C4-2B (cell line): ENCODE measurements at regions not wholly inside any gene's neighbourhood (a gene's known extent, or its start where the extent isn't known, plus 50 kb on each side); places are given as distances from the start of the nearest gene placed in this dataset.
A peak's percentile ranks its signal among the peaks of the same experiment; 100 is the strongest.

Experiments used
- H3K27ac ChIP-seq: fragments of 450-650 bp; 2 replicates; pipeline ENCODE4 v1.5.1; 2017
- ZFX ChIP-seq: fragments of 450-650 bp; IDR thresholded peaks from 2 replicates; pipeline ENCODE4 v1.6.1; 2017
- TF ChIP-seq, protein P1 (sequence below): fragments of 450-650 bp; conservative IDR thresholded peaks from 2 replicates; pipeline ENCODE4 v1.5.1; 2017; ENCODE audit warnings: mild to moderate bottlenecking

- TF ChIP-seq, protein P1, sequence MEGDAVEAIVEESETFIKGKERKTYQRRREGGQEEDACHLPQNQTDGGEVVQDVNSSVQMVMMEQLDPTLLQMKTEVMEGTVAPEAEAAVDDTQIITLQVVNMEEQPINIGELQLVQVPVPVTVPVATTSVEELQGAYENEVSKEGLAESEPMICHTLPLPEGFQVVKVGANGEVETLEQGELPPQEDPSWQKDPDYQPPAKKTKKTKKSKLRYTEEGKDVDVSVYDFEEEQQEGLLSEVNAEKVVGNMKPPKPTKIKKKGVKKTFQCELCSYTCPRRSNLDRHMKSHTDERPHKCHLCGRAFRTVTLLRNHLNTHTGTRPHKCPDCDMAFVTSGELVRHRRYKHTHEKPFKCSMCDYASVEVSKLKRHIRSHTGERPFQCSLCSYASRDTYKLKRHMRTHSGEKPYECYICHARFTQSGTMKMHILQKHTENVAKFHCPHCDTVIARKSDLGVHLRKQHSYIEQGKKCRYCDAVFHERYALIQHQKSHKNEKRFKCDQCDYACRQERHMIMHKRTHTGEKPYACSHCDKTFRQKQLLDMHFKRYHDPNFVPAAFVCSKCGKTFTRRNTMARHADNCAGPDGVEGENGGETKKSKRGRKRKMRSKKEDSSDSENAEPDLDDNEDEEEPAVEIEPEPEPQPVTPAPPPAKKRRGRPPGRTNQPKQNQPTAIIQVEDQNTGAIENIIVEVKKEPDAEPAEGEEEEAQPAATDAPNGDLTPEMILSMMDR = no peak
- TF ChIP-seq ZFX = no peak
- H3K27ac ChIP-seq = no peak overlapping the region
Measured at GRCh38 chr21:41589620-41590175, 81.7 kb upstream of the TMPRSS2 start.

DNA sequence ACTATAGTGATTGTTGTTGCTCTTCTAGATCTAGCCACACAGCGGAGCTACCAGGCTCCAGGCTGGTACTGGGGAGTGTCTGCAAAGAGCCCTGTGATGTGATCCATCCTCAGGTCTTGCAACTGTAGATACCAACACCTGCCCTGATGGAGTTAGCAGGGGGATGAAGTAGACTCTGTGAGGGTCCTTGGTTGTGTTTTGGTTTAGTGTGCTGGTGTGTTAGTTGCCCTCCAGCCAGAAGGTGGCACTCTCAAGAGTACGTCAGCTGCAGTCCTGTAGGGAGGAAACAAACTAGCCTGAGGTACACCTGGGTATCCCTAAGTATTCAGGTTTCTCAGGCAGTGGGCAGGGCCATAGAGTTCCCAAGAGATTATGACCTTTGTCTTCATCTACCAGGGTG lies 81.2 kb upstream of the TMPRSS2 start:
- TF ChIP-seq, protein P1 = no peak; the same call in 1 of the 2 replicates
- TF ChIP-seq ZFX = no peak
- no peak overlapping the region for H3K27ac ChIP-seq

GRCh38 chr21:41585199-41585994 lies 77.4 kb upstream of the TMPRSS2 start:
- peak overlapping the region; percentile 83 for H3K27ac ChIP-seq
- TF ChIP-seq ZFX = no peak
- TF ChIP-seq, protein P1 = no peak

DNA sequence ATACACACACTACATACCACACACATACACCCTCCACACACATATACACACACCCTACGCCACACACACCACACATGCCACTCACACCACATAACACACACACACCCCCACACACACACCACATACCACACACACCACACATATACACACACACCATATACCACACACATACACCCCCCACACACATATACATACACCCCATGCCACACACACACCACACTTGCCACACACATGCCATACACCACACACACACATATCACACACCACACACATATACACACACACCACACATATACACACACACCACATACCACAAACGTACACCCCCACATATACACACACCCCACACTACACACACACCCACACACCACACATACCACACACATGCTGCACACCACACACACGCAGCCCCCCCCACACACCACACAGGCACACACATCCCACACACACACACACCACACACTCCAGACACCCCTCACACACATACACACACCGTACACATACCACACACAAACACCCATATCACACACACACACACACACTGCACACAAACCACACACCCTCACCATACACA lies 76.7 kb upstream of the TMPRSS2 start:
- peak overlapping the region; percentile 83 for H3K27ac ChIP-seq
- TF ChIP-seq, protein P1 = no peak
- no peak for TF ChIP-seq ZFX

- TF ChIP-seq, protein P1 = no peak
- no peak for TF ChIP-seq ZFX
- peak overlapping the region; percentile 83 for H3K27ac ChIP-seq
Measured at GRCh38 chr21:41583274-41583790, 75.4 kb upstream of the TMPRSS2 start.

DNA sequence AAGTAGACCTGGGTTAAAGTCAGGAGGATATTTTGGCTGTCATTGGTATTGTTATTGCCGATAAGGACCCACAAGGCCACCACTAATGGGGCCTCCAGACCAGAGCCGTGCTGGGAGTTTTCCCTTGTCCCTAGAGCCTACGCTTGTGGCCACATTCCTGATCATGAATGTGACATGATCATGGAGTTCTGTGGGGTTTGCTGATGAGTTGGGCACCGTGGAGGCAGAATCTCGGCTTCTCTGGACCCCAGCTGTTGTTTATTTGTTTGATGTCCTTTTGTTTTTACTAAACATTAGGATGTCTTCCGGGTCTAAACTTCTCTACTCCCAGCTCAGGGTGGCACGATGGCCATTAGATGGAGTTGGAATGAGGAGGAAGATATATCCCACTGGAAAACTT lies 74.9 kb upstream of the TMPRSS2 start:
- peak overlapping the region; percentile 83 for H3K27ac ChIP-seq
- no peak for TF ChIP-seq ZFX
- TF ChIP-seq, protein P1 = no peak

DNA sequence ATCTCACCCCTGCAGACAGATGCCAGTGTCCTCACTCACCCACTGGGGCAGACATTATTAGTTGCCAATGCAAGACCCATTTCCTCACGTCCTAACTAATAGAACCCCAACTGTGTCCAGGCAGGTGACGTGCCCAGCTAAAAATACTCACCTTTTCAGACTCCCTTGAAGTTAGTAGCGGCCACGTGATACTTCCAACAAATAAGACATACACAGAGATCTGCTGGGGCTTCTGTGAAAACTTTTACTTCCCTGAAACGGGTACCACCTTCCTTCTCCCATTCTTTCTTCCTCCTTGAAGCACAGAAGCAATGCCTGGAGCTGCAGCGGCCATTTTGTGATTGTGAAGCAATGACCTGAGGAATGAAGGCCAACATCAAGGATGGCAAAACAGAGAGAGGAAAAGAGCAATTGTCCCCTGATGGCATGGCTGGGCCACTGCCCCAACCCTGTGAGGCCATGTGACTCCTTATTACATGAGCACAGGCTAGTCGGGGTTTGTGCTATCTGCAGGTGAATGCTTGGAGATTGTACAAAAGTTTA lies 74.4 kb upstream of the TMPRSS2 start:
- H3K27ac ChIP-seq = peak overlapping the region; percentile 83
- TF ChIP-seq ZFX = no peak
- TF ChIP-seq, protein P1 = no peak
